Endothelial cell of umbilical vein (primary cell): ENCODE measurements at regions not wholly inside any gene's neighbourhood (a gene's known extent, or its start where the extent isn't known, plus 50 kb on each side); places are given as distances from the start of the nearest gene placed in this dataset.

Experiments
- BruUV-seq: library from RNA; stranded (reverse); fragments of 400-500 nt; replicated peaks from 2 replicates; lab custom pipeline; 2021; lab: Mats Ljungman, UMichigan
- CTCF ChIA-PET: fragments of 300-600, 350-600 bp; sonication (Branson Sonifier 250); formaldehyde crosslinking; loops from one replicate; lab custom pipeline; 2021; ENCODE audit warnings: antibody characterized with exemption, inconsistent platforms; lab: Charles Lee
- POLR2A ChIA-PET: fragments of 300-600, 350-600 bp; sonication (Branson Sonifier 250); formaldehyde crosslinking; loops from one replicate; lab custom pipeline; 2021; ENCODE audit warnings: antibody characterized with exemption, inconsistent platforms; lab: Charles Lee
- DNase-seq: peaks from one replicate; pipeline ENCODE4 v3.0.0-alpha.2; 2011; ENCODE audit warnings: low read depth, low spot score
- FAIRE-seq: peaks from 2 replicates; lab custom pipeline; 2011; peaks lifted over from hg19 to GRCh38; lab: Jason Lieb, UNC
- H2AFZ ChIP-seq: 2 replicates; pipeline ENCODE4 v1.6.0; 2012; ENCODE audit warnings: low read depth, low read length, control low read depth, inconsistent platforms
- H3K27ac ChIP-seq: 2 replicates; pipeline ENCODE4 v1.5.1; 2011; ENCODE audit warnings: low read depth, mild to moderate bottlenecking, control low read depth, low read length, moderate library complexity; ENCODE audit not compliant: insufficient read depth
- H3K27me3 ChIP-seq, 2 experiments: 2 replicates each; pipeline versions ENCODE4 v1.6.0 to v1.6.1; 2011; ENCODE audit warnings: low read length in 2 of 2, mixed read lengths in 1 of 2; ENCODE audit not compliant: control insufficient read depth in 2 of 2, insufficient read depth in 2 of 2
- H3K36me3 ChIP-seq, 2 experiments: 2 replicates in 1 of 2; 3 replicates in 1 of 2; pipeline ENCODE4 v1.5.1; 2011; ENCODE audit warnings: low read length in 2 of 2, mild to moderate bottlenecking in 1 of 2, moderate library complexity in 1 of 2; ENCODE audit not compliant: control insufficient read depth in 2 of 2, insufficient read depth in 2 of 2; ENCODE audit errors: extremely low read depth in 1 of 2
- H3K4me1 ChIP-seq: 3 replicates; pipeline ENCODE4 v1.5.1; 2011; ENCODE audit warnings: mild to moderate bottlenecking, low read length; ENCODE audit not compliant: control insufficient read depth, insufficient read depth; ENCODE audit errors: extremely low read depth
- H3K4me2 ChIP-seq: 2 replicates; pipeline ENCODE4 v1.6.1; 2011; ENCODE audit warnings: low read length, control low read depth, mixed read lengths; ENCODE audit not compliant: insufficient read depth
- H3K4me3 ChIP-seq, 3 experiments: fragments of 200-600 bp in 1 of 3; sonication (generic), shearing (Covaris generic) in 1 of 3; replicated peaks in 1 of 3; 2 replicates each; pipeline ENCODE4 v1.5.1; 2011 to 2016; ENCODE audit warnings: control low read depth in 3 of 3, low read length in 3 of 3, mild to moderate bottlenecking in 2 of 3, inconsistent platforms in 1 of 3, low read depth in 1 of 3, moderate library complexity in 1 of 3; ENCODE audit not compliant: insufficient read depth in 1 of 3
- H3K79me2 ChIP-seq: 2 replicates; pipeline ENCODE4 v1.6.0; 2012; ENCODE audit warnings: low read length, inconsistent platforms; ENCODE audit not compliant: control insufficient read depth, insufficient read depth
- H3K9ac ChIP-seq: replicated peaks from 2 replicates; pipeline ENCODE3; 2011; ENCODE audit warnings: low read length, control low read depth; ENCODE audit not compliant: insufficient read depth; ENCODE audit errors: extremely low read depth
- H3K9me1 ChIP-seq: replicated peaks from 3 replicates; pipeline ENCODE4 v1.6.0; 2011; ENCODE audit warnings: mild to moderate bottlenecking, low read length; ENCODE audit not compliant: control insufficient read depth, insufficient read depth; ENCODE audit errors: extremely low read depth
- H3K9me3 ChIP-seq: replicated peaks from 2 replicates; pipeline ENCODE4 v1.5.1; 2012; ENCODE audit warnings: low read length, inconsistent platforms; ENCODE audit not compliant: control insufficient read depth, insufficient read depth
- H4K20me1 ChIP-seq: replicated peaks from 2 replicates; pipeline ENCODE3; 2011; ENCODE audit warnings: mild to moderate bottlenecking, low read length; ENCODE audit not compliant: control insufficient read depth, insufficient read depth; ENCODE audit errors: extremely low read depth
- CTCF ChIP-seq, 2 donors: IDR thresholded peaks; 1 replicate in 1 of 2; 2 replicates in 1 of 2; pipeline ENCODE4 v1.5.1; 2011; ENCODE audit warnings: low read length in 2 of 2, mild to moderate bottlenecking in 2 of 2, moderate library complexity in 2 of 2, control low read depth in 1 of 2, inconsistent platforms in 1 of 2, low read depth in 1 of 2; ENCODE audit not compliant: insufficient read depth in 1 of 2; ENCODE audit errors: extremely low read depth in 1 of 2
- EZH2 ChIP-seq: IDR thresholded peaks from 2 replicates; pipeline ENCODE4 v1.6.1; 2012; ENCODE audit warnings: borderline replicate concordance, low read depth, mild to moderate bottlenecking, moderate library complexity, low read length, inconsistent platforms; ENCODE audit not compliant: severe bottlenecking
- FOS ChIP-seq: IDR thresholded peaks from 2 replicates; pipeline ENCODE4 v1.6.1; 2011; ENCODE audit warnings: mild to moderate bottlenecking, low read length, moderate library complexity, borderline replicate concordance; ENCODE audit not compliant: insufficient read depth
- GATA2 ChIP-seq: IDR thresholded peaks from 2 replicates; pipeline ENCODE4 v1.7.0; 2011; ENCODE audit warnings: low read depth, mild to moderate bottlenecking, moderate library complexity, mixed read lengths, low read length; ENCODE audit not compliant: insufficient read length, insufficient read depth
- JUN ChIP-seq: IDR thresholded peaks from 2 replicates; pipeline ENCODE4 v1.6.1; 2011; ENCODE audit warnings: borderline replicate concordance, low read depth; ENCODE audit not compliant: insufficient read length, insufficient read depth
- MAX ChIP-seq: IDR thresholded peaks from 2 replicates; pipeline ENCODE4 v1.6.1; 2011; ENCODE audit not compliant: insufficient read depth, insufficient read length
- MYC ChIP-seq: IDR thresholded peaks from one replicate; pipeline ENCODE4 v1.6.1; 2011; ENCODE audit warnings: mild to moderate bottlenecking, low read depth, low read length
- POLR2A ChIP-seq: IDR thresholded peaks from 2 replicates; pipeline ENCODE4 v1.6.1; 2012; ENCODE audit warnings: low read depth, mild to moderate bottlenecking, control low read depth, low read length
- POLR2AphosphoS5 ChIP-seq: IDR thresholded peaks from 2 replicates; pipeline ENCODE4 v1.6.1; 2012; ENCODE audit warnings: low read depth, mild to moderate bottlenecking, control low read depth, low read length, moderate library complexity; ENCODE audit not compliant: insufficient read depth
- dilution Hi-C: fragments of 300-500 bp; cut with MboI; formaldehyde crosslinking; loops from one replicate; pipeline ENCODE4 v1.15.0; 2019; ENCODE audit warnings: low sequenced_read_pairs; ENCODE audit not compliant: extremely low pct_ligation_motif_present
- intact Hi-C: fragments of 100-400 bp; cut with micrococcal nuclease; formaldehyde crosslinking; loops from one replicate; pipeline ENCODE4 v1.10.0; 2022

GRCh38 chr11:24375931-24376330 lies 120.9 kb upstream of the LUZP2 start:
- H3K4me1 ChIP-seq: no peaks in the 10 kb centered on the region
- ChIA-PET POLR2A (no interaction called here), CTCF (interaction anchor here (1.1 kb wide), 1 partner anchor 8 kb away, joined by 3 read pairs; no protein-coding TSS in a partner anchor)

More at GRCh38 chr11:24375931-24376330, 120.9 kb upstream of the LUZP2 start:
- H3K27ac ChIP-seq: no peak overlapping the region
- H3K9ac ChIP-seq: no peak overlapping the region
- H2AFZ ChIP-seq: no peak overlapping the region
- H3K9me1 ChIP-seq: no peaks in the 10 kb centered on the region
- H3K36me3 ChIP-seq: no peaks in the 10 kb centered on the region
- H3K9me3 ChIP-seq: no peaks in the 10 kb centered on the region
- dilution Hi-C loops: no loop called here
- FAIRE-seq (no peak), DNase-seq (no peak)
- intact Hi-C loops: no loop called here
- no peaks in the 10 kb centered on the region for H4K20me1 ChIP-seq
- peaks cover 0 to 2% of the 10 kb centered on the region in 2 experiments for H3K27me3 ChIP-seq
- TF ChIP-seq POLR2AphosphoS5: no peak
- TF ChIP-seq CTCF (IDR thresholded peaks at IDR 0.05; ENCODE audit: extremely low read depth in 1 of 2, insufficient read depth in 1 of 2, low read depth in 1 of 2, low read length in 2 of 2): no peak
- no peak for TF ChIP-seq EZH2
- TF ChIP-seq MYC: no peak
- no peak for TF ChIP-seq MAX
- no peak for TF ChIP-seq FOS
- TF ChIP-seq POLR2A: no peak
- no peak for TF ChIP-seq JUN
- no peak for TF ChIP-seq GATA2
- no peak overlapping the region for H3K4me3 ChIP-seq
- no peak overlapping the region for H3K4me2 ChIP-seq
- BruUV-seq: no TSS peak
- no peaks in the 10 kb centered on the region for H3K79me2 ChIP-seq
